ENCODE measurements at regions not wholly inside any gene's neighbourhood (a gene's known extent, or its start where the extent isn't known, plus 50 kb on each side); places are given as distances from the start of the nearest gene placed in this dataset.

- TF ChIP-seq GATA2 (IDR thresholded peaks at IDR 0.05; ENCODE audit: low read depth, low read length) (no peak), GATA3 (IDR thresholded peaks at IDR 0.05; ENCODE audit: low read depth, low read length) (no peak)
Observed at GRCh38 chr5:53327811-53328334, 152.6 kb upstream of the FST start.

Data from SH-SY5Y (cell line).